HUES6 (cell line): ENCODE measurements at regions not wholly inside any gene's neighbourhood (a gene's known extent, or its start where the extent isn't known, plus 50 kb on each side); places are given as distances from the start of the nearest gene placed in this dataset.

Experiments used
- H3K27ac ChIP-seq: 2 replicates; pipeline ENCODE4 v1.7.0; 2013; ENCODE audit warnings: low read depth, mild to moderate bottlenecking, low read length, inconsistent platforms
- H3K27me3 ChIP-seq: 2 replicates; pipeline ENCODE4 v1.6.1; 2013; ENCODE audit warnings: low read length; ENCODE audit not compliant: control insufficient read depth, insufficient read depth
- H3K36me3 ChIP-seq: 2 replicates; pipeline ENCODE4 v1.6.1; 2013; ENCODE audit warnings: low read length; ENCODE audit not compliant: control insufficient read depth, insufficient read depth
- H3K4me1 ChIP-seq: 2 replicates; pipeline ENCODE4 v1.6.1; 2013; ENCODE audit warnings: low read length; ENCODE audit not compliant: control insufficient read depth, insufficient read depth
- H3K4me3 ChIP-seq: 2 replicates; pipeline ENCODE4 v1.5.1; 2013; ENCODE audit warnings: low read depth, low read length
- H3K9ac ChIP-seq: one replicate; pipeline ENCODE4 v1.6.1; 2013; ENCODE audit warnings: mild to moderate bottlenecking, low read length
- H3K9me3 ChIP-seq: 2 replicates; pipeline ENCODE4 v1.6.1; 2013; ENCODE audit warnings: low read depth, low read length; ENCODE audit not compliant: control insufficient read depth, insufficient read depth

DNA sequence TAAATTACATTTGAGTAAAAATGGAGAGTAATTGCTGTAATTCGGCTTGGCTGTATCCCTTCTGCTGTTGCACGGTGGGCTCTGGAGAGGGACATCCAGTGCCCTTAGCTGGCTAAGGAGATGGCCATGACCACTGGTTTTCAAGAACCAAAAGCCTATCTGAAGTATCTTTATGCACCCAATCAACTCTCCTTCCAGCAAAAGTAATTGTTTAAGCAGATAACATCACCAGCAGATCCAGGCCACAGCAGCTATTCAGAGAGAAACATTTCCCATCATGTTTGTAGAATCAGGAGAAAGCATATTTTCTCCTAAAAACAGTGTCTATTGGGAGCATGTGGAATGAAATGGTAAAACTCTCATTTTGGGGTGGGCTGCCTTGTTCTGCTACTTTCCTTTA lies 514.5 kb upstream of the RGMA start:
- H3K36me3 ChIP-seq = no peaks in the 10 kb centered on the region
- H3K27ac ChIP-seq = no peak overlapping the region
- no peaks in the 10 kb centered on the region for H3K27me3 ChIP-seq

DNA sequence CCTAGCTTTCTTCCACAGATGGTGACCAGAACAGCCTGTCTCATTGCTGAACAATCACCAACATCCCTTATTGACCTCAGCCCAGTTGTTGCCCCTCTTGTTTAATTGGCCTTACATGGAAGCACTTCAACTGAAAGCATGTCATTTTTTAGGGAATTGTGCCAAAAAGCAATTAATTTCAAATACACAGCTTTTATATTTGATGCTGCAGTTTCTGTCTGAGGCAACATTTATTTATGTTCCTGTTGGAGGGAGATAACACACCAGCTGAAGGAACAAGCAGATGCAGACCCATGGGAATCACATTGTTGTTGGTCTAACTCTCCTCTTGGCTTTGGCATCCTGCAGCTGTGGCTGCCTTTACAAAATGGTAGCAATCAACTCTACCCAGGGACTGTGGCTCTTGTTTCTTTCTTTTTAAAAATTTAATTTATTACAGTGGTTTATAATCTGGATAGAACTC lies 498.1 kb upstream of the RGMA start:
- Histone ChIP-seq H3K36me3 (no peaks in the 10 kb centered on the region), H3K4me3 (no peak overlapping the region), H3K27me3 (no peaks in the 10 kb centered on the region), H3K9me3 (no peaks in the 10 kb centered on the region), H3K4me1 (no peaks in the 10 kb centered on the region), H3K9ac (no peak overlapping the region), H3K27ac (no peak overlapping the region)

More for the DNA sequence above, 514.5 kb upstream of the RGMA start:
- H3K9ac ChIP-seq = no peak overlapping the region
- H3K9me3 ChIP-seq = no peaks in the 10 kb centered on the region
- H3K4me1 ChIP-seq = peaks cover 4% of the 10 kb centered on the region; the same call in 1 of the 2 replicates
- no peak overlapping the region for H3K4me3 ChIP-seq

- H3K4me1 ChIP-seq = no peaks in the 10 kb centered on the region
- no peak overlapping the region for H3K9ac ChIP-seq
- no peaks in the 10 kb centered on the region for H3K27me3 ChIP-seq
- H3K9me3 ChIP-seq = no peaks in the 10 kb centered on the region
- H3K36me3 ChIP-seq = no peaks in the 10 kb centered on the region
- H3K4me3 ChIP-seq = no peak overlapping the region
- no peak overlapping the region for H3K27ac ChIP-seq
Observed at GRCh38 chr15:93585012-93585411, 496.0 kb upstream of the RGMA start.

GRCh38 chr15:93583968-93584367 lies 495.0 kb upstream of the RGMA start:
- H3K36me3 ChIP-seq = no peaks in the 10 kb centered on the region
- no peak overlapping the region for H3K27ac ChIP-seq
- H3K9ac ChIP-seq = no peak overlapping the region
- no peaks in the 10 kb centered on the region for H3K9me3 ChIP-seq
- no peaks in the 10 kb centered on the region for H3K4me1 ChIP-seq
- no peak overlapping the region for H3K4me3 ChIP-seq
- H3K27me3 ChIP-seq = no peaks in the 10 kb centered on the region

DNA sequence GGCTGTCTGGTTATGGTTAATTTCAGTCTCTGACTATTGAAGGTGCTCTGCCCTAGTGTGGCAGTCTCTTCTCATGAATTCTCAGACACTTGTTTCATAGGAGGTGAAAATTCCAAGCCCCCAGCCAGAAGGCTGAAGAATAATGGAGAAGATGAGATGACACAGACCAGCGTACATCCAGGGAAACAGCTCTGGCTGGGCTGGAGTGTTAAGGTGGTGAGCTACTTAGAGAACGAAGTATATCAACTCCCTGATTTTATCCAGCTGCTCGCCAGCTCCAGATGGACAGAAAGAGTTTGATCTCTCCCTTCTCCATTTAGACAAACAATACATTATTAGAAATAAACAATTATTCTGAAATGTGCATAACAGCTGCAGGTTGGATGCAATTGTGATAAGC lies 494.5 kb upstream of the RGMA start:
- no peak overlapping the region for H3K9ac ChIP-seq
- H3K4me3 ChIP-seq = no peak overlapping the region
- no peaks in the 10 kb centered on the region for H3K9me3 ChIP-seq
- H3K27me3 ChIP-seq = no peaks in the 10 kb centered on the region
- no peaks in the 10 kb centered on the region for H3K4me1 ChIP-seq
- H3K27ac ChIP-seq = no peak overlapping the region
- H3K36me3 ChIP-seq = no peaks in the 10 kb centered on the region

DNA sequence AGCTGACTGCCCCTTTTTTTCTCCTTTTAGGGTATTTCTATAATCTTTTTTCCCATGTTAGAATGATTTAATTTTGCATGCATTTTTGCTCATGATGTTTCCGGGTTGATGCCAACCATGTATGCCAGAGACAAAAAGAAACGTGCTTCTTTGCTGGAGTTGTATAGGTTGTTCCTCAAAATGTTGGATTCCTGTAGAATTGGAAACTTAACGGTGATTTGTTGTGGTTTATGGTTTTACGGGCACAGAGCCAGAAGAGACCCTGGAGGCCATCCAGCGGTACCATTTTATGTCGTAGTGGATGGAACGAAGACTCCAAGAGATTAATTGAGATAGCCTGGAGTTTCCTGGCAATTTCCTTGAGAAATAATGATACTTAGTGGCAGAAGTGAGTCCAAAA lies 481.5 kb upstream of the RGMA start:
- H3K36me3 ChIP-seq = no peaks in the 10 kb centered on the region

GRCh38 chr15:93566762-93567161 lies 477.8 kb upstream of the RGMA start:
- Histone ChIP-seq H3K36me3 (no peaks in the 10 kb centered on the region), H3K4me3 (no peak overlapping the region), H3K27me3 (no peaks in the 10 kb centered on the region), H3K9me3 (no peaks in the 10 kb centered on the region), H3K4me1 (0 out of 2 replicates have a peak, but pooled peaks cover 2% of the 10 kb centered on the region), H3K27ac (no peak overlapping the region), H3K9ac (no peak overlapping the region)

More for the DNA sequence above, 481.5 kb upstream of the RGMA start:
- Histone ChIP-seq H3K27ac (no peak overlapping the region), H3K4me3 (no peak overlapping the region), H3K27me3 (no peaks in the 10 kb centered on the region), H3K9ac (no peak overlapping the region), H3K4me1 (no peaks in the 10 kb centered on the region), H3K9me3 (no peaks in the 10 kb centered on the region)

DNA sequence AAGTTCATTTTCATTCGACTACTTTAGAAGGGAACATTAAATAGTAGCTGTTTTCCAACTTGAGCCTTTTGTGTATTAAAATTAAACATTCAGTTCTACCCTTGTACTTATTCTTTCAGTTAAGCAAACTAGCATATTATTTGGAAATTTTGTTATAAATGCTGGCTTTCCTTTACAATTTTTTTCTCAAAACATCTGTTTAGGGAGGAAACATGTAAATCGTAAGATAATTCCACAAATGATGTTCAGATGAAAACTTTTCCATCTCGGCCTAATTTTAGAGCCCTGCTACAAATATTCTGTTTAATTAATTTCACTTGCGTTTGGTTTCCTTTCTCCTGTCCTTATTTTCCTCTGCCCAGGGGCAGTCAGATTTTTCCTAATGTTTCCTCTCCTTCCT lies 476.2 kb upstream of the RGMA start:
- Histone ChIP-seq H3K27ac (no peak overlapping the region), H3K4me1 (0 out of 2 replicates have a peak, but pooled peaks cover 2% of the 10 kb centered on the region), H3K36me3 (no peaks in the 10 kb centered on the region), H3K9me3 (no peaks in the 10 kb centered on the region), H3K9ac (no peak overlapping the region), H3K27me3 (no peaks in the 10 kb centered on the region), H3K4me3 (no peak overlapping the region)

DNA sequence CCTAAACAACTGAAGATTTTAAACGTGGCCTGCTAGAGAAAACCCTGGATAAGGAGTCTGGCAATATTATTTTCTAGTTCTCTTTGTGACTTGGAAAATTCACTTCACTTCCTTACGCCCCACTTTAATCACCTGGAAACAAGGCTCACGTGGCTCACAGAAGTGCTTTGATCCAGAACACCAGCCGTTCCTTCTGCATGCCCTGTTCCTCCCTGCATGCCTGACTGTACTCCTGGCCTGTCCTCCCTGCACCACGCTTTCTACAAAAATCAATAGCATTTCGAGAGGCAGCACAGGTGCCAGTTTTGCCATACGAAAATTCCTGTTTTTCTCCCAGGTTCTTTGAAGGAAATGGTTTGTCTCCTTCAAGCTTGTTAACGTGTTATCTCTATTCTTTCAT lies 474.2 kb upstream of the RGMA start:
- no peaks in the 10 kb centered on the region for H3K36me3 ChIP-seq
- H3K27me3 ChIP-seq = no peaks in the 10 kb centered on the region
- no peaks in the 10 kb centered on the region for H3K9me3 ChIP-seq
- H3K4me1 ChIP-seq = 0 out of 2 replicates have a peak, but pooled peaks cover 2% of the 10 kb centered on the region
- H3K4me3 ChIP-seq = no peak overlapping the region
- H3K9ac ChIP-seq = no peak overlapping the region
- H3K27ac ChIP-seq = no peak overlapping the region

DNA sequence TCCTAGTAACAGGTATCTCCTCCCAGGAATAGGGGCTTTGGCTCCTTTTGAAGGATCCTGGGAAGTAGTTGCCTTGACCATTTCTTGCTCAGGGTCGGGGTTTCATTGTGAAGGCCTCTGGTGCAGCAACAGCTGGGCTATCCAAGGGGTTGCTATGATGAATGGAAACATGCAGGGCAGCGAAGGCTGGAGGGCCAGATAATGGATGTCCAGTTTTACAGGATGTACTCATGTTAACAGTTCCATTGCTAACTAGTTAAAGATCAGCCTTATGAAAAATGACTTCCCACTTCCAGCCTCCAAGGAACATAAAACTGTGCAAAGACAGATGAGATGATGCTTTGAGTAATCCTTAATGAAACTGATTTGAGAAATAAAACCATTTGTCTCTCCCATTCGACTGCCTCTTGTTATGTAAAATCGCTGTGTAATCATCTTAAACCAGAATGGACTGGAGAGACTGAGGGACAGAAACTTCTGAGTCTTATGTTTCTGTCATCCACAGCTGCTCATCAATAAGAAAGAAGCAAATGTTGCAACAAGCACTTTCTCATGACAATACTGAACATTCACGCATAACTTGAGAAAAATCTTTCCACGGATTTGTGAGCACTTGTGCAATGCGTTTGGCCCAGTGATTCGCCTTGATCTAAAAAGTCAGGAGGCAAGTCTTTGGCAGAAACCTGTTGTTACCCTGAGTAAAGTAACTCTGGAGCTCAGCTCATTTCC lies 473.5 kb upstream of the RGMA start:
- H3K4me3 ChIP-seq = no peak overlapping the region
- H3K9me3 ChIP-seq = no peaks in the 10 kb centered on the region
- H3K9ac ChIP-seq = no peak overlapping the region
- H3K36me3 ChIP-seq = no peaks in the 10 kb centered on the region
- no peak overlapping the region for H3K27ac ChIP-seq
- 0 out of 2 replicates have a peak, but pooled peaks cover 2% of the 10 kb centered on the region for H3K4me1 ChIP-seq
- no peaks in the 10 kb centered on the region for H3K27me3 ChIP-seq

- Histone ChIP-seq H3K9me3 (no peaks in the 10 kb centered on the region), H3K27me3 (no peaks in the 10 kb centered on the region), H3K4me1 (0 out of 2 replicates have a peak, but pooled peaks cover under 1% of the 10 kb centered on the region), H3K9ac (no peak overlapping the region), H3K36me3 (no peaks in the 10 kb centered on the region), H3K27ac (no peak overlapping the region), H3K4me3 (no peak overlapping the region)
Observed at GRCh38 chr15:93557696-93558095, 468.7 kb upstream of the RGMA start.
